ENCODE measurements at regions not wholly inside any gene's neighbourhood (a gene's known extent, or its start where the extent isn't known, plus 50 kb on each side); places are given as distances from the start of the nearest gene placed in this dataset.

GRCh38 chr11:119993722-119994121 is 144.2 kb downstream of the TRIM29 start:
- no peak for TF ChIP-seq CTCF (IDR thresholded peaks at IDR 0.05)
- no peak for TF ChIP-seq POLR2AphosphoS5 (IDR thresholded peaks at IDR 0.05)
- TF ChIP-seq EP300 (IDR thresholded peaks at IDR 0.05) = no peak
- no peak for TF ChIP-seq POLR2A (IDR thresholded peaks at IDR 0.05)
